MCF 10A (cell line): ENCODE measurements at regions not wholly inside any gene's neighbourhood (a gene's known extent, or its start where the extent isn't known, plus 50 kb on each side); places are given as distances from the start of the nearest gene placed in this dataset.
"Not testable (repeated sequence)": the region's sequence is repeated elsewhere in the genome, so short reads cannot be mapped to it uniquely, and the experiment has no call there.

ENCODE experiments used
- BruUV-seq: library from RNA; stranded (reverse); fragments of 400-500 nt; replicated peaks from 2 replicates; lab custom pipeline; 2021; lab: Mats Ljungman, UMichigan
- CTCF ChIA-PET: fragments of 300-600 bp; sonication (Branson Sonifier 250); formaldehyde crosslinking; extraction: SDS; loops from one replicate; lab custom pipeline; 2021; ENCODE audit warnings: antibody characterized with exemption, inconsistent platforms; lab: Yijun Ruan, JAX
- POLR2A ChIA-PET: fragments of 300-600, 350-650 bp; sonication (Branson Sonifier 250); formaldehyde crosslinking; extraction: SDS; loops from one replicate; lab custom pipeline; 2020; ENCODE audit warnings: antibody characterized with exemption, inconsistent platforms; lab: Yijun Ruan, JAX
- DNase-seq: peaks from one replicate; pipeline ENCODE4 v3.0.0-alpha.2; 2018; ENCODE audit not compliant: unreplicated experiment
- H3K27ac Mint-ChIP-seq: one replicate; pipeline ENCODE4 v1.8.0; 2022; ENCODE audit warnings: mild to moderate bottlenecking, low read depth, mixed read lengths; ENCODE audit not compliant: unreplicated experiment
- H3K27me3 Mint-ChIP-seq: one replicate; pipeline ENCODE4 v1.8.0; 2022; ENCODE audit warnings: mixed read lengths; ENCODE audit not compliant: insufficient read depth, unreplicated experiment
- H3K36me3 Mint-ChIP-seq: one replicate; pipeline ENCODE4 v1.8.0; 2022; ENCODE audit warnings: mild to moderate bottlenecking, moderate library complexity, mixed read lengths; ENCODE audit not compliant: insufficient read depth, unreplicated experiment
- H3K4me1 Mint-ChIP-seq: one replicate; pipeline ENCODE4 v1.8.0; 2022; ENCODE audit warnings: mixed read lengths; ENCODE audit not compliant: insufficient read depth, unreplicated experiment
- H3K4me3 Mint-ChIP-seq: one replicate; pipeline ENCODE4 v1.8.0; 2022; ENCODE audit warnings: mild to moderate bottlenecking, moderate library complexity, mixed read lengths; ENCODE audit not compliant: unreplicated experiment
- H3K9me3 Mint-ChIP-seq: one replicate; pipeline ENCODE4 v1.8.0; 2022; ENCODE audit warnings: mixed read lengths; ENCODE audit not compliant: unreplicated experiment
- intact Hi-C: fragments of 100-400 bp; cut with micrococcal nuclease; formaldehyde crosslinking; loops from 2 replicates; pipeline ENCODE4 v1.14.1; 2022

DNA sequence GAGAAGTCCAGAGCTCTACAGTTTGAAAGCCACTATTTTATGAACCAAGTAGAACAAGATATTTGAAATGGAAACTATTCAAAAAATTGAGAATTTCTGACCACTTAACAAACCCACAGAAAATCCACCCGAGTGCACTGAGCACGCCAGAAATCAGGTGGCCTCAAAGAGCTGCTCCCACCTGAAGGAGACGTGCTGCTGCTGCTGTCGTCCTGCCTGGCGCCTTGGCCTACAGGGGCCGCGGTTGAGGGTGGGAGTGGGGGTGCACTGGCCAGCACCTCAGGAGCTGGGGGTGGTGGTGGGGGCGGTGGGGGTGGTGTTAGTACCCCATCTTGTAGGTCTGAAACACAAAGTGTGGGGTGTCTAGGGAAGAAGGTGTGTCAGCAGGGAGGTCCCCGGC, 50.0 kb upstream of the IQSEC3 start:
- H3K27ac Mint-ChIP-seq, intact Hi-C loops, H3K27me3 Mint-ChIP-seq, DNase-seq, H3K4me3 Mint-ChIP-seq, H3K9me3 Mint-ChIP-seq, CTCF ChIA-PET, BruUV-seq, POLR2A ChIA-PET, H3K4me1 Mint-ChIP-seq: not testable (repeated sequence)
- peaks cover 13% of the 10 kb centered on the region for H3K36me3 Mint-ChIP-seq
